HepG2 (cell line): ENCODE measurements at regions not wholly inside any gene's neighbourhood (a gene's known extent, or its start where the extent isn't known, plus 50 kb on each side); places are given as distances from the start of the nearest gene placed in this dataset.

Experiments used
- AGO1 ChIP-seq: fragments of 200-400 bp; formaldehyde crosslinking; IDR thresholded peaks from 2 replicates; pipeline ENCODE4 v1.6.1; 2017; ENCODE audit warnings: mild to moderate bottlenecking, low read depth, low read length, moderate library complexity; ENCODE audit not compliant: poor library complexity, severe bottlenecking
- ATAD3A ChIP-seq: sonication (generic); formaldehyde crosslinking; IDR thresholded peaks from 2 replicates; pipeline ENCODE4 v1.4.0; 2020; ENCODE audit warnings: missing genetic modification reagents
- CBX2 ChIP-seq, 2 experiments: fragments of 200-600 bp in 1 of 2; sonication (generic); formaldehyde crosslinking in 1 of 2; IDR thresholded peaks; 2 replicates each; pipeline versions ENCODE4 v1.7.0 to v1.8.1; 2018 to 2022; ENCODE audit warnings: low read depth in 2 of 2, low read length in 1 of 2, mild to moderate bottlenecking in 1 of 2, missing genetic modification reagents in 1 of 2
- CENPX ChIP-seq: sonication (generic); formaldehyde crosslinking; IDR thresholded peaks from 2 replicates; pipeline ENCODE4 v1.9.0; 2021; ENCODE audit warnings: mild to moderate bottlenecking, missing genetic modification reagents, moderate library complexity
- ELF4 ChIP-seq: sonication (generic); formaldehyde crosslinking; IDR thresholded peaks from 2 replicates; pipeline ENCODE4 v1.5.0; 2020; ENCODE audit warnings: missing genetic modification reagents, mild to moderate bottlenecking, moderate library complexity, borderline replicate concordance
- FOXK1 ChIP-seq: sonication (generic); formaldehyde crosslinking; IDR thresholded peaks from 2 replicates; pipeline ENCODE4 v1.4.0; 2020; ENCODE audit warnings: low read depth, missing genetic modification reagents, borderline replicate concordance
- HMG20A ChIP-seq: IDR thresholded peaks from 2 replicates; pipeline ENCODE4 v1.6.1; 2016; ENCODE audit warnings: borderline replicate concordance
- HNRNPL ChIP-seq: fragments of 200-400 bp; formaldehyde crosslinking; IDR thresholded peaks from 2 replicates; pipeline ENCODE4 v1.6.1; 2017; ENCODE audit warnings: mild to moderate bottlenecking, low read depth, low read length
- MEIS2 ChIP-seq: sonication (generic); formaldehyde crosslinking; IDR thresholded peaks from 2 replicates; pipeline ENCODE4 v1.9.0; 2021; ENCODE audit warnings: mild to moderate bottlenecking, missing genetic modification reagents
- NCOR1 ChIP-seq: fragments of 200-600 bp; sonication (generic); IDR thresholded peaks from 2 replicates; pipeline ENCODE4 v1.7.0; 2017; ENCODE audit warnings: antibody characterized with exemption, low read length, borderline replicate concordance
- NFRKB ChIP-seq: fragments of 450-650 bp; IDR thresholded peaks from 2 replicates; pipeline ENCODE4 v1.6.1; 2017
- SETDB1 ChIP-seq: sonication (generic); formaldehyde crosslinking; IDR thresholded peaks from 2 replicates; pipeline ENCODE4 v1.5.1; 2020; ENCODE audit warnings: missing genetic modification reagents, mild to moderate bottlenecking, borderline replicate concordance
- SMC3 ChIP-seq: IDR thresholded peaks from 2 replicates; pipeline ENCODE4 v1.6.1; 2011; ENCODE audit warnings: low read length, improper control_type of control experiment
- SPEN ChIP-seq: sonication (generic); formaldehyde crosslinking; IDR thresholded peaks from 2 replicates; pipeline ENCODE4 v1.5.1; 2020; ENCODE audit warnings: low read depth, mild to moderate bottlenecking, missing genetic modification reagents
- U2AF2 ChIP-seq: fragments of 200-400 bp; formaldehyde crosslinking; IDR thresholded peaks from 2 replicates; pipeline ENCODE4 v1.6.1; 2017; ENCODE audit warnings: low read depth, mild to moderate bottlenecking, low read length
- ZKSCAN5 ChIP-seq: sonication (generic); formaldehyde crosslinking; IDR thresholded peaks from 2 replicates; pipeline ENCODE4 v1.5.1; 2020; ENCODE audit warnings: mild to moderate bottlenecking, missing genetic modification reagents
- ZNF274 ChIP-seq: sonication (generic); formaldehyde crosslinking; IDR thresholded peaks from 2 replicates; pipeline ENCODE4 v1.5.1; 2020; ENCODE audit warnings: mild to moderate bottlenecking, missing genetic modification reagents
- ZNF451 ChIP-seq: sonication (generic); formaldehyde crosslinking; IDR thresholded peaks from 2 replicates; pipeline ENCODE4 v1.5.0; 2020; ENCODE audit warnings: mild to moderate bottlenecking, missing genetic modification reagents
- ZNF616 ChIP-seq: sonication (generic); formaldehyde crosslinking; IDR thresholded peaks from 2 replicates; pipeline ENCODE4 v1.5.0; 2020; ENCODE audit warnings: low read depth, mild to moderate bottlenecking, missing genetic modification reagents
- ZNF644 ChIP-seq: IDR thresholded peaks from 2 replicates; pipeline ENCODE4 v1.6.1; 2016; ENCODE audit warnings: low read depth
- ZNF652 ChIP-seq: IDR thresholded peaks from 2 replicates; pipeline ENCODE4 v1.6.1; 2016; ENCODE audit warnings: low read depth, borderline replicate concordance
- ZNF878 ChIP-seq: sonication (generic); formaldehyde crosslinking; IDR thresholded peaks from 2 replicates; pipeline ENCODE4 v1.8.1; 2023; ENCODE audit warnings: mild to moderate bottlenecking, missing genetic modification reagents, moderate library complexity
- TF ChIP-seq, protein P1 (sequence below): sonication (generic); formaldehyde crosslinking; IDR thresholded peaks from 2 replicates; pipeline ENCODE4 v1.8.0; 2022; ENCODE audit warnings: missing genetic modification reagents, mild to moderate bottlenecking, borderline replicate concordance
- TF ChIP-seq, protein P2 (sequence below): sonication (generic); formaldehyde crosslinking; IDR thresholded peaks from 2 replicates; pipeline ENCODE4 v1.5.1; 2020; ENCODE audit warnings: missing genetic modification reagents, mild to moderate bottlenecking, borderline replicate concordance
- TF ChIP-seq, protein P3 (sequence below): sonication (generic); formaldehyde crosslinking; IDR thresholded peaks from 2 replicates; pipeline ENCODE4 v1.5.0; 2020; ENCODE audit warnings: mild to moderate bottlenecking, low read depth, missing genetic modification reagents, borderline replicate concordance
- TF ChIP-seq, protein P4 (sequence below): IDR thresholded peaks from 2 replicates; pipeline ENCODE4 v1.6.1; 2016; ENCODE audit warnings: mild to moderate bottlenecking
- TF ChIP-seq, protein P5 (sequence below): sonication (generic); formaldehyde crosslinking; IDR thresholded peaks from 2 replicates; pipeline ENCODE4 v1.4.0; 2020; ENCODE audit warnings: missing genetic modification reagents

DNA sequence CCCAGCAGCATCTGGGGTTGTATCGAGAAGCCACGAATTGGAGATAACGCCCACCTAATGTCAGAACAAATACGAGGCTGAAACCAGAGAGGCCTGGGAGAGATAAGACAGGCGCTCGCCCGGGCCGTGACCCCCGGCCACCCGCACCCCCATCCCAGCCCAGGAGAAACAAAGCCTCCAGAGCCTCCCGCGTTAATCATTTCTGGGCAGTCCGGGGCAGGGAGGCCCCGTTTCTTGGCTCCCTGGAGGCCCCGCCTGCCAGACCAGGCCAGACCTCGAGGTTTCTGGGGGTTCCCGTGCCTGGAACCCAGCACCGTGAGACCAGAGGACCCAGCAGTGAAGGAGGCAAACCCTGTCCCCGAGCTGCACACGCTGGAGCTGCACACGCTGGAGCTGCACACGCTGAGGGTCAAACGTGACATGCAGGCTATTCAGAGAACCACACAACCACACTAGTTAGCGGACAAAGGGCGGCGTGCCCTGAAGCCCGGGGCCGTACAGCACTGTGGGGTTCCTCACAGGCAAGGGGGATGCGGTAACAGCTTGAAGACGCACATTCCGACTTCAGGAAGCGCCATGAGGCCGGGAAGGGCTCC lies 53.4 kb downstream of the FOXL3 start (continued):
- TF ChIP-seq, protein P1, sequence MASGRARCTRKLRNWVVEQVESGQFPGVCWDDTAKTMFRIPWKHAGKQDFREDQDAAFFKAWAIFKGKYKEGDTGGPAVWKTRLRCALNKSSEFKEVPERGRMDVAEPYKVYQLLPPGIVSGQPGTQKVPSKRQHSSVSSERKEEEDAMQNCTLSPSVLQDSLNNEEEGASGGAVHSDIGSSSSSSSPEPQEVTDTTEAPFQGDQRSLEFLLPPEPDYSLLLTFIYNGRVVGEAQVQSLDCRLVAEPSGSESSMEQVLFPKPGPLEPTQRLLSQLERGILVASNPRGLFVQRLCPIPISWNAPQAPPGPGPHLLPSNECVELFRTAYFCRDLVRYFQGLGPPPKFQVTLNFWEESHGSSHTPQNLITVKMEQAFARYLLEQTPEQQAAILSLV (CRISPR knock-in tag), result no peak
- TF ChIP-seq ZNF644 (no peak), SETDB1 (CRISPR knock-in tag) (no peak), CBX2 (IDR thresholded peaks at IDR 0.05; ENCODE audit: low read depth, low read length) (no peak), CBX2 (CRISPR knock-in tag; IDR thresholded peaks at IDR 0.05; ENCODE audit: low read depth) (no peak), ZNF878 (no peak), NCOR1 (no peak), NFRKB (no peak), SPEN (CRISPR knock-in tag) (no peak), ZNF451 (CRISPR knock-in tag) (no peak), ZNF652 (CRISPR knock-in tag) (no peak), ZNF616 (no peak), ZNF274 (0 out of 2 replicates have a peak, but pooled peaks have one; percentile 21), HNRNPL (0 out of 2 replicates have a peak, but pooled peaks have one; percentile 44), ZKSCAN5 (CRISPR knock-in tag) (no peak), HMG20A (no peak), U2AF2 (no peak), AGO1 (no peak), SMC3 (no peak), MEIS2 (no peak), CENPX (CRISPR knock-in tag) (no peak), ELF4 (CRISPR knock-in tag) (no peak), ATAD3A (CRISPR knock-in tag) (no peak), FOXK1 (CRISPR knock-in tag) (no peak)
- TF ChIP-seq, protein P2, sequence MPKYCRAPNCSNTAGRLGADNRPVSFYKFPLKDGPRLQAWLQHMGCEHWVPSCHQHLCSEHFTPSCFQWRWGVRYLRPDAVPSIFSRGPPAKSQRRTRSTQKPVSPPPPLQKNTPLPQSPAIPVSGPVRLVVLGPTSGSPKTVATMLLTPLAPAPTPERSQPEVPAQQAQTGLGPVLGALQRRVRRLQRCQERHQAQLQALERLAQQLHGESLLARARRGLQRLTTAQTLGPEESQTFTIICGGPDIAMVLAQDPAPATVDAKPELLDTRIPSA (CRISPR knock-in tag), result no peak
- TF ChIP-seq, protein P3, sequence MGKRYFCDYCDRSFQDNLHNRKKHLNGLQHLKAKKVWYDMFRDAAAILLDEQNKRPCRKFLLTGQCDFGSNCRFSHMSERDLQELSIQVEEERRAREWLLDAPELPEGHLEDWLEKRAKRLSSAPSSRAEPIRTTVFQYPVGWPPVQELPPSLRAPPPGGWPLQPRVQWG (CRISPR knock-in tag), result no peak
- TF ChIP-seq, protein P4, sequence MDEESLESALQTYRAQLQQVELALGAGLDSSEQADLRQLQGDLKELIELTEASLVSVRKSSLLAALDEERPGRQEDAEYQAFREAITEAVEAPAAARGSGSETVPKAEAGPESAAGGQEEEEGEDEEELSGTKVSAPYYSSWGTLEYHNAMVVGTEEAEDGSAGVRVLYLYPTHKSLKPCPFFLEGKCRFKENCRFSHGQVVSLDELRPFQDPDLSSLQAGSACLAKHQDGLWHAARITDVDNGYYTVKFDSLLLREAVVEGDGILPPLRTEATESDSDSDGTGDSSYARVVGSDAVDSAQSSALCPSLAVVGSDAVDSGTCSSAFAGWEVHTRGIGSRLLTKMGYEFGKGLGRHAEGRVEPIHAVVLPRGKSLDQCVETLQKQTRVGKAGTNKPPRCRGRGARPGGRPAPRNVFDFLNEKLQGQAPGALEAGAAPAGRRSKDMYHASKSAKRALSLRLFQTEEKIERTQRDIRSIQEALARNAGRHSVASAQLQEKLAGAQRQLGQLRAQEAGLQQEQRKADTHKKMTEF (CRISPR knock-in tag), result no peak
- TF ChIP-seq, protein P5, sequence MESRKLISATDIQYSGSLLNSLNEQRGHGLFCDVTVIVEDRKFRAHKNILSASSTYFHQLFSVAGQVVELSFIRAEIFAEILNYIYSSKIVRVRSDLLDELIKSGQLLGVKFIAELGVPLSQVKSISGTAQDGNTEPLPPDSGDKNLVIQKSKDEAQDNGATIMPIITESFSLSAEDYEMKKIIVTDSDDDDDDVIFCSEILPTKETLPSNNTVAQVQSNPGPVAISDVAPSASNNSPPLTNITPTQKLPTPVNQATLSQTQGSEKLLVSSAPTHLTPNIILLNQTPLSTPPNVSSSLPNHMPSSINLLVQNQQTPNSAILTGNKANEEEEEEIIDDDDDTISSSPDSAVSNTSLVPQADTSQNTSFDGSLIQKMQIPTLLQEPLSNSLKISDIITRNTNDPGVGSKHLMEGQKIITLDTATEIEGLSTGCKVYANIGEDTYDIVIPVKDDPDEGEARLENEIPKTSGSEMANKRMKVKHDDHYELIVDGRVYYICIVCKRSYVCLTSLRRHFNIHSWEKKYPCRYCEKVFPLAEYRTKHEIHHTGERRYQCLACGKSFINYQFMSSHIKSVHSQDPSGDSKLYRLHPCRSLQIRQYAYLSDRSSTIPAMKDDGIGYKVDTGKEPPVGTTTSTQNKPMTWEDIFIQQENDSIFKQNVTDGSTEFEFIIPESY (CRISPR knock-in tag), result peak; percentile 10; the same call in 1 of the 2 replicates
